ENCODE measurements at regions not wholly inside any gene's neighbourhood (a gene's known extent, or its start where the extent isn't known, plus 50 kb on each side); places are given as distances from the start of the nearest gene placed in this dataset.
"Not testable (repeated sequence)": the region's sequence is repeated elsewhere in the genome, so short reads cannot be mapped to it uniquely, and the experiment has no call there.

GRCh38 chr5:158061451-158061850, 202.5 kb upstream of the CLINT1 start:
- no peak for DNase-seq (ENCODE audit: low read depth)

GRCh38 chr5:158060212-158060611, 201.3 kb upstream of the CLINT1 start:
- DNase-seq (ENCODE audit: low read depth): no peak

GRCh38 chr5:158058208-158059120, 199.5 kb upstream of the CLINT1 start:
- no peak for DNase-seq (ENCODE audit: low read depth)

DNA sequence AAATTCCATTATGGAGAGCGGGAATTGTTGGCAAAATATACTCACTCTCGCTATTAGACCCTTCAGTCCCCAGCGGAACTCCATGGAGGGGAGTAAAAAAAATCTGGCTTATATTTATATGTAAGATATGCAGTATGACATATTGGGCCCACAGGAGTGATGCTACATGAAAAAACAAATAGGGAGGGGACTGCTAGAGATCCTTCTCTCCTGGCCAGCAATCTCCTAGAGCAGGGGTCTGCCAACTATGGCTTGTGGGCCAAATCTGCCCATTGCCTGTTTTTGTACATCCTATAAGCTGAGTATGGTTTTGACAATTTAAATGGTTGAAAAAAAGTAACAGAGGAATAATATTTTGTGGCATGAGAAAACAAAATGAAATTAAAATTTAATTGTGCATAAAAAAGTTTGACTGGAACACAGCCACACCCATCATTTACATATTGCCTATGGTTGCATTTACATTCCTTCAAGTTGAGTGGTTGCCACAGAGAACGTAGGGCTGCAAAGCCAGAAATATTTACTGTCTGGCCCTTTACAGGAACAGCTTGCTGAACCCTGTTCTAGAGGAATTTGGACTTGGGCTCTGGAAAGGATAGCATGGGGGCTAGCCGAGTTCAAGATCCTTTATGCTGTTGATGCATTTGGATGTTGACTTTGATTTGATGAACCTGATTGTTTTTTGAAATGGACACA, 197.3 kb upstream of the CLINT1 start:
- DNase-seq (ENCODE audit: low read depth): no peak

DNA sequence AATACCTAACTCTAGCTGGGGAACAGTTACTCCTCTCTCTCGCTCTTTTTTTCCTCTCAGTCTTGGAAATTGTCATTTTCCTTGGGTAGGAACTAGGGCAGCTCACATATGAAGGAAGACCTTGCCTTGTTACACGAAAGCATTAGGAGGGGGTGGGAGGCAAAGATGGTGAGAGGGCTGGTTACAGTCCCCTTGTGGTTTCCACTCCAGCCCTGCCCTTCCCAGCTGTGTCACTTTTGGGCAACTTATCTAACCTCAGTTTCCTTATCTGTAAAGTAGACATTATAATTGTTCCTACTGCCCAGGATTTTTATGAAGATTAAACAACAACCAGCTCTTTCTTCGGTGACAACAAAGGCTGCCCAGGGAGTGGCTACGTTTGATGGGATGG, 196.2 kb upstream of the CLINT1 start:
- no peak for DNase-seq (ENCODE audit: low read depth)

- no peak for DNase-seq (ENCODE audit: low read depth)
These were observed 195.5 kb upstream of the CLINT1 start for GRCh38 chr5:158054223-158055110.

DNA sequence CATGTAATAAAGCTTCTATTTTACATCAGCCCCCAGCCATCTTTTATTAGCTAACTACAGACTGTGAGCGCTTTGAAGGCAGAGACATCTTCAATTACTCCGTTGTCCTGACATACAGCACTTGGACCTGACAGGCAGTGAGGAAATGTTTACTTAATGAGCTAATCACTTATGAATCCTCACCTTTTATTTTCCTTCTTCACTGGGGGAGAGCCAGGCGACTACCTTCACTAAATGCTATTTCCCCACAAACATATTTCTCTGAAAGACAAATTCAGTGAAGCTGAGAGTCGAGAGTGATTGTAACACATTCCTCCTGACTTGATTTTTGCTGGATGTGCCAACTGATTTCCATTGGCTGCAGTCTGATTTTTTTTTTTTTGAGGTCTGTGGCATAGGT, 192.1 kb upstream of the CLINT1 start:
- no peak for DNase-seq (ENCODE audit: low read depth)

DNA sequence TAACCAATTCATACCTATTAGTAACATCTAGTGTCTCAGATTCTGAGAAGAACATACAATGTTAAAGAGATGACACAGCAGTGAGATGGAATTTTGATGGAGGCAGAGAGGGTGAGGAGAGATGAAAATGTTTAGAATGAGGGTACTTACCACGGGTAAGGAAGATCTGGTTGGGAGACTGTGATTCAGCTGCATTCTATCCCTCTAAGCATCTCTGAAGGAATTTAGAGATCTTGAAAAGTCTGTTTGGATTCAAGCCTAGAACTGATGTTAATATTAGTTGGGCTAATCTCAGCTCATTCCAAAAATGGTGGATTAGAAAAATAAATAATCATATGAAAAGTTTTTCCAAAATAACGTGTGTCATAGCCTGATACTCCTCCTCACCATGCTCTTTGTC, 191.5 kb upstream of the CLINT1 start:
- no peak for DNase-seq (ENCODE audit: low read depth)

GRCh38 chr5:158049459-158049858, 190.5 kb upstream of the CLINT1 start:
- DNase-seq (ENCODE audit: low read depth): no peak

DNA sequence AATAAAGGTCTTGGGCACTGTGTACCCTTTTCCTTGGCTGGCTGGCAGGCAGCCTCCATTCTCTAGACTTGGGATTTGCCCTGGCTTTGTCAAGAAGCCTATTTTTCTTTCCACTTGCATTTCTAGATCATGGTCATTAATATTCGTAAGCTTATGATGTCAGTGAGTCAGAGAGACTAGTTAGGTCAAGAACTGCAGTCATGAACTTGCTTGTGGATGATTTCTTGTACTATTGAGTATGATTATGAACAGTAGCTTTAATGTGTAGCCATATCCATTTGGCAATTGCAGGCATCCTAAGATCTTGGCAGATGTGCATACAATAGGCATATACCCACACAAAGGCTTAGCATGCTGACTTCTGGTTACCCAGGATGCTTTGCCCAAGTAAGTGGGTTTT, 186.8 kb upstream of the CLINT1 start:
- no peak for DNase-seq (ENCODE audit: low read depth)

DNA sequence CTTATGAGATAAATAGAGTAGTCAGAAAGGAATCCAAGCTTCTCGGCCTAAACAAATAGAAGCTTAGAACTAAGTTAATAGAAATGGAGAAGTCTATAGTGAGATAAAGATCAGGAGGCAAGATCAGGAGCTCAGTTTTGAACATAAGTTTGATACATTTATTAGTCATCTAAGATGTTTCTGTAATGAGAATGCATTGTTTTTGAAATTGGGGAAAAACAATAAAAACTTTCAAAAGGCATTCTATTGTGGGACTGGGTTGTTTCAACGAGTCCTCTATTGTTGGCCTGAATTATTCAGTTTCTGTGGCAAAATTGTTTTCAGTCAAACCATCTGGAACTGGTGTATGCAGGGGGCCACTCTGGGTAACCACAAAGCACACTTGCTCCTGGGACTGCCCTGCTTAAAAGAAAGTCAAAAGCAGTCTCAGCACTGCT, 181.0 kb upstream of the CLINT1 start:
- DNase-seq (ENCODE audit: low read depth): no peak

GRCh38 chr5:158039441-158039840, 180.5 kb upstream of the CLINT1 start:
- DNase-seq (ENCODE audit: low read depth): no peak

- DNase-seq (ENCODE audit: low read depth): not testable (repeated sequence)
These were observed 178.1 kb upstream of the CLINT1 start for GRCh38 chr5:158036983-158037595.

GRCh38 chr5:158034586-158034985, 175.6 kb upstream of the CLINT1 start:
- not testable (repeated sequence) for DNase-seq (ENCODE audit: low read depth)

DNA sequence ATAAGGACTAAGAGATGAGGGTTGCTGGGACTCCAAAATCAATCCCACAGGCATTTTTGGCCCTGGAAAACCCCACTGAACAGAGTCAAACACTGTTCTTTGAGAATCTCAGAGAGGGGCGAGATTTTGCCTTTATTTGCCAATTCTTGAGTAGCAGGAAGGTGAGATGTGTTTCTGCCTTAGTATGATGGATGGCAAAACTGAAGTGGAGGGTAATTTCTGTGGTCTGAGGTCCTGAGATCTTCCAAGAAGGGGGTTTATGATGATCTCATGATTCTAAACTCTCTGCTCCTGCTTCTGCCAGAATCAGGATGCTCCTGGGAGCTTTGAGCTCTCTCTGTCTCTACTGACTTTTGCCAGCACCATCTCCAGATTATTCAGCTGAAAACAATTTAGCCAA, 174.8 kb upstream of the CLINT1 start:
- DNase-seq (ENCODE audit: low read depth): no peak

GRCh38 chr5:158033076-158033475, 174.1 kb upstream of the CLINT1 start:
- DNase-seq (ENCODE audit: low read depth): no peak

DNA sequence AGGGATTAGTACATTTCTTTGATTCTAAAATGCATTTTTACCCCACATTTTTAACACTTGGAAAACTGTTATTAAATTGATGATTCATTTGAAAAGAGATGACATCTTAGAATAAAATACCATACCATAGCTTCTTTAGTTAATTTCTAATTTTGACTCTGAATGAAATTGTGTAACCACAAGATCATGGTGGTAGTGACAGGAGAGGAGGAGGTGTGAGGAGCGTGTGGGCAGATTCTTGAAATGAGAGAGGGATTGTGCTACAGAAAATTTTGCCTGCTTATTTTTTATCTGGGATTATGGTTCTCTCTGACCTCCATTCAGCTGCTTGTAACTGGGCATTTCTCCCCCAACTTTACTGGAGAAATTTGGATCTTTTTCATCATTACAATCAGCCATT, 173.3 kb upstream of the CLINT1 start:
- no peak for DNase-seq (ENCODE audit: low read depth)

- DNase-seq (ENCODE audit: low read depth): no peak
These were observed 169.1 kb upstream of the CLINT1 start for GRCh38 chr5:158027806-158028775.

GRCh38 chr5:158026304-158027031, 167.5 kb upstream of the CLINT1 start:
- no peak for DNase-seq (ENCODE audit: low read depth)

DNA sequence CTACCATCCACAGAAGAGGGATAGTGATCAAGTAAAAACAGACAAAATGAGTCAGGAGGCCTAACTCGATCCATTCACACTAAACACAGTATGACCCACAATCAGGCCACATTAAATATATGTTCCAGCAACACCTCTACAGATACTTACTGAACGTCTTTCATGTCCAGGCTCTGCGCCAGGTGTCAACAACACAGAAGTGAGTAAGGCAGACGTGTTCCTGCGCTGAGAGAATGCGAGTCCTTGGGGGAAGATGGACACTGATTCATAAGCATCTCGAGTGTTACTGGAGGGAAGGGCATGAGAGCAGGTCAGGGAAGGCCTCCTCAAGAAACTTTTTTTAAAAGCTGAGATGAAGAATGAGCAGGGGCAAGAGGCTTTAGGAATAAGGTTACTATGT, 164.3 kb upstream of the CLINT1 start:
- no peak for DNase-seq (ENCODE audit: low read depth)
